MM.1S (cell line): ENCODE measurements at regions not wholly inside any gene's neighbourhood (a gene's known extent, or its start where the extent isn't known, plus 50 kb on each side); places are given as distances from the start of the nearest gene placed in this dataset.

Experiments
- DNase-seq: peaks from one replicate; pipeline ENCODE4 v3.0.0-alpha.2; 2015
- H2AFZ ChIP-seq: fragments of 300-600 bp; sonication (generic); 2 replicates; pipeline ENCODE4 v1.6.0; 2016; ENCODE audit warnings: antibody characterized with exemption, low read length
- H3F3A ChIP-seq: fragments of 300-600 bp; sonication (generic); 2 replicates; pipeline ENCODE4 v1.6.1; 2016; ENCODE audit warnings: mild to moderate bottlenecking, antibody characterized with exemption, low read length, moderate library complexity, mixed read lengths; ENCODE audit not compliant: insufficient read depth
- H3K27ac ChIP-seq: fragments of 300-600 bp; sonication (generic); 2 replicates; pipeline ENCODE4 v1.5.1; 2016; ENCODE audit warnings: mild to moderate bottlenecking, low read length
- H3K27me3 ChIP-seq: fragments of 300-600 bp; sonication (generic); replicated peaks from 2 replicates; pipeline ENCODE4 v1.6.0; 2016; ENCODE audit warnings: low read length; ENCODE audit not compliant: insufficient read depth
- H3K36me3 ChIP-seq: fragments of 300-600 bp; sonication (generic); replicated peaks from 2 replicates; pipeline ENCODE4 v1.6.1; 2016; ENCODE audit warnings: mild to moderate bottlenecking, low read length, mixed read lengths; ENCODE audit not compliant: insufficient read depth
- H3K4me1 ChIP-seq: fragments of 300-600 bp; sonication (generic); 2 replicates; pipeline ENCODE4 v1.6.1; 2016; ENCODE audit warnings: low read length, mixed read lengths
- H3K4me2 ChIP-seq: fragments of 300-600 bp; sonication (generic); 2 replicates; pipeline ENCODE4 v1.6.0; 2016; ENCODE audit warnings: low read depth, low read length
- H3K4me3 ChIP-seq: fragments of 300-600 bp; sonication (generic); 2 replicates; pipeline ENCODE4 v1.5.1; 2016; ENCODE audit warnings: low read length, mixed read lengths
- H3K79me2 ChIP-seq: fragments of 300-600 bp; sonication (generic); 2 replicates; pipeline ENCODE4 v1.6.1; 2016; ENCODE audit warnings: mixed run types, low read length, mixed read lengths
- H3K9ac ChIP-seq: fragments of 300-600 bp; sonication (generic); 2 replicates; pipeline ENCODE4 v1.6.1; 2016; ENCODE audit warnings: low read length, mixed read lengths
- H3K9me2 ChIP-seq: fragments of 300-600 bp; sonication (generic); replicated peaks from 2 replicates; pipeline ENCODE4 v1.6.1; 2016; ENCODE audit warnings: mild to moderate bottlenecking, low read length, mixed read lengths; ENCODE audit not compliant: insufficient read depth
- H3K9me3 ChIP-seq: fragments of 300-600 bp; sonication (generic); replicated peaks from 2 replicates; pipeline ENCODE4 v1.6.1; 2016; ENCODE audit warnings: mild to moderate bottlenecking, low read length, mixed read lengths; ENCODE audit not compliant: insufficient read depth
- H4K20me1 ChIP-seq: fragments of 300-600 bp; sonication (generic); 2 replicates; pipeline ENCODE4 v1.6.1; 2016; ENCODE audit warnings: mild to moderate bottlenecking, low read length, moderate library complexity, mixed read lengths; ENCODE audit not compliant: insufficient read depth
- EZH2 ChIP-seq: fragments of 300-600 bp; sonication (generic); optimal IDR thresholded peaks from 2 replicates; pipeline ENCODE3; 2017; ENCODE audit warnings: low read depth, mild to moderate bottlenecking, antibody characterized with exemption, low read length, mixed read lengths
- EZH2phosphoT487 ChIP-seq: fragments of 300-600 bp; sonication (generic); IDR thresholded peaks from 2 replicates; pipeline ENCODE4 v1.6.1; 2018; ENCODE audit warnings: antibody characterized with exemption, low read length
- TF ChIP-seq, protein P1 (sequence below): fragments of 300-600 bp; sonication (generic); IDR thresholded peaks from 2 replicates; pipeline ENCODE4 v1.5.1; 2016; ENCODE audit warnings: antibody characterized with exemption, low read length, mixed read lengths

DNA sequence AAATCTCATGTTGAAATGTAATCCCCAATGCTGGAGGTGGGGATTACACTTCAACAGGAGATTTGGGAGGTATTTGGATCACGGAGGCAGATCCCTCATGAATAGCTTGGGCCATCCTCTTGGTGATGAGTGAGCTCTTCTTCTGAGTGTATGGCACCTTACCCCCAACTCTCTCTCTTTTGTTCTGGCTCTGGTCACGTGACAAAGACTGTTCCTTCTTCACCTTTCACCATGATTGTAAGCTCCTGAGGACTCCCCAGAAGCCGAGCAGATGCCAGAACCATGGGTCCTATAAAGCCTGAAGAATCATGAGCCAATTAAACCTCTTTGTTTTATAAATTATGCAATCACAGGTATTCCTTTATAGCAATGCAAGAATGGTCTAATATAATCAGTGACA is 684.2 kb downstream of the LIG4 start:
- no peak for DNase-seq
- TF ChIP-seq EZH2 (no peak), EZH2phosphoT487 (no peak)
- TF ChIP-seq, protein P1, sequence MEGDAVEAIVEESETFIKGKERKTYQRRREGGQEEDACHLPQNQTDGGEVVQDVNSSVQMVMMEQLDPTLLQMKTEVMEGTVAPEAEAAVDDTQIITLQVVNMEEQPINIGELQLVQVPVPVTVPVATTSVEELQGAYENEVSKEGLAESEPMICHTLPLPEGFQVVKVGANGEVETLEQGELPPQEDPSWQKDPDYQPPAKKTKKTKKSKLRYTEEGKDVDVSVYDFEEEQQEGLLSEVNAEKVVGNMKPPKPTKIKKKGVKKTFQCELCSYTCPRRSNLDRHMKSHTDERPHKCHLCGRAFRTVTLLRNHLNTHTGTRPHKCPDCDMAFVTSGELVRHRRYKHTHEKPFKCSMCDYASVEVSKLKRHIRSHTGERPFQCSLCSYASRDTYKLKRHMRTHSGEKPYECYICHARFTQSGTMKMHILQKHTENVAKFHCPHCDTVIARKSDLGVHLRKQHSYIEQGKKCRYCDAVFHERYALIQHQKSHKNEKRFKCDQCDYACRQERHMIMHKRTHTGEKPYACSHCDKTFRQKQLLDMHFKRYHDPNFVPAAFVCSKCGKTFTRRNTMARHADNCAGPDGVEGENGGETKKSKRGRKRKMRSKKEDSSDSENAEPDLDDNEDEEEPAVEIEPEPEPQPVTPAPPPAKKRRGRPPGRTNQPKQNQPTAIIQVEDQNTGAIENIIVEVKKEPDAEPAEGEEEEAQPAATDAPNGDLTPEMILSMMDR = no peak
- Histone ChIP-seq H3K27me3 (no peaks in the 10 kb centered on the region), H2AFZ (no peak overlapping the region), H3K4me2 (no peak overlapping the region), H3K9me2 (no peaks in the 10 kb centered on the region), H3K79me2 (no peaks in the 10 kb centered on the region), H3K27ac (no peak overlapping the region), H3K9me3 (no peaks in the 10 kb centered on the region), H4K20me1 (no peaks in the 10 kb centered on the region), H3K9ac (no peak overlapping the region), H3F3A (no peaks in the 10 kb centered on the region), H3K36me3 (no peaks in the 10 kb centered on the region), H3K4me1 (no peaks in the 10 kb centered on the region), H3K4me3 (no peak overlapping the region)

DNA sequence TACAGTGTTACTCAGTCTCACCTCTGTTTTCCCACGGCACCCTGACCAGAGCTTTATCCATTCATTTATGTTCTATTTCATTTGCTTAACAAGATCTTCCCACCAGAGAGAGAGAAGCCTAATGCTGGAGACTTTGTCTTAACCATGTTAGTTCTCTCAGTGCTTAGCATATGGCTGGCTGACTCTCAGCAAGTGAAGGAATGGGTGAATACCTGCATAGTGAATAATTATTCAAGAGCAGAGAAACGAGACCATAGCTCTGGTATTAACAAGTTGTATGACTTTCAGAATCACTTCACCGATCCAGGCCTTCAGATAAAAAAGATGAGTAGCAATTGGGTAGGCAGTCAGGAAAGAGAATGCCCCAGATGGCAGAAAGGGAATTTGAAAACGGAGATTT is 686.3 kb downstream of the LIG4 start:
- Histone ChIP-seq H3K4me3 (no peak overlapping the region), H3K4me2 (no peak overlapping the region), H3F3A (no peaks in the 10 kb centered on the region), H4K20me1 (no peaks in the 10 kb centered on the region), H3K9me3 (no peaks in the 10 kb centered on the region), H3K4me1 (no peaks in the 10 kb centered on the region), H3K79me2 (no peaks in the 10 kb centered on the region), H3K9ac (no peak overlapping the region), H2AFZ (no peak overlapping the region), H3K27ac (no peak overlapping the region), H3K27me3 (no peaks in the 10 kb centered on the region), H3K36me3 (no peaks in the 10 kb centered on the region), H3K9me2 (no peaks in the 10 kb centered on the region)
- TF ChIP-seq, protein P1 = no peak
- TF ChIP-seq EZH2phosphoT487 = no peak
- no peak for TF ChIP-seq EZH2
- DNase-seq = no peak

DNA sequence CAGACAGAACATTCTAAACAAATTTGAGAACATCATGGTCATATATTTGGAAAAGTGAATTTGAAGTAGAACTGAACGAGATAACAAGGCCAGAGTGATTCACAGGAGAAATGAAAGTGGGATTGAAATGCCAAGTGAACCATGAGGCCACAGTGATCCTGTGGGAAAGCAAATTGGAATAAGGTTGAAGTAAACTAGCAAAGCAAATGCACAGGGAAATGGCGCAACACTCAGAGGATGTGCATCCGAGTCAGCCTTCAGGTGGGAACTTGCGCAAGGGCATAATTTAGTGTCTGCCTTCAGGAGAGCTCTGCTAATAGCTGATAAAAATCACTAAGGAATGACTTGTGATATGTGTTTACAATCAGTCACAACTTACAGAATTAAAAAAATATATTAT is 696.6 kb downstream of the LIG4 start:
- H3K27ac ChIP-seq = no peak overlapping the region
- no peaks in the 10 kb centered on the region for H3F3A ChIP-seq
- no peaks in the 10 kb centered on the region for H3K36me3 ChIP-seq
- TF ChIP-seq EZH2phosphoT487 (no peak), EZH2 (no peak)
- TF ChIP-seq, protein P1 = no peak
- H3K9ac ChIP-seq = no peak overlapping the region
- H3K4me1 ChIP-seq = no peaks in the 10 kb centered on the region
- no peaks in the 10 kb centered on the region for H3K9me2 ChIP-seq
- H3K4me3 ChIP-seq = no peak overlapping the region
- H3K9me3 ChIP-seq = no peaks in the 10 kb centered on the region
- H3K4me2 ChIP-seq = no peak overlapping the region
- H3K79me2 ChIP-seq = no peaks in the 10 kb centered on the region
- no peak for DNase-seq
- H3K27me3 ChIP-seq = no peaks in the 10 kb centered on the region
- no peak overlapping the region for H2AFZ ChIP-seq
- no peaks in the 10 kb centered on the region for H4K20me1 ChIP-seq
